NCI-H2107 (cell line): ENCODE measurements at regions not wholly inside any gene's neighbourhood (a gene's known extent, or its start where the extent isn't known, plus 50 kb on each side); places are given as distances from the start of the nearest gene placed in this dataset.
"Not testable (repeated sequence)": the region's sequence is repeated elsewhere in the genome, so short reads cannot be mapped to it uniquely, and the experiment has no call there.

Experiments used
- DNase-seq: peaks from one replicate; lab custom pipeline; 2025; lab: John Stamatoyannopoulos, UW

GRCh38 chr14:106315436-106315835, 789.1 kb downstream of the TMEM121 start:
- DNase-seq, result no peak

- no peak for DNase-seq
Observed at GRCh38 chr14:106317593-106317992, 791.2 kb downstream of the TMEM121 start.

GRCh38 chr14:106318700-106319099, 792.3 kb downstream of the TMEM121 start:
- no peak for DNase-seq

GRCh38 chr14:106323970-106324369, 797.6 kb downstream of the TMEM121 start:
- not testable (repeated sequence) for DNase-seq

- no peak for DNase-seq
Observed at GRCh38 chr14:106327234-106327633, 800.9 kb downstream of the TMEM121 start.

- DNase-seq, result not testable (repeated sequence)
Observed at GRCh38 chr14:106327702-106328353, 801.4 kb downstream of the TMEM121 start.

GRCh38 chr14:106329243-106329642, 802.9 kb downstream of the TMEM121 start:
- not testable (repeated sequence) for DNase-seq

- DNase-seq, result not testable (repeated sequence)
Observed at GRCh38 chr14:106329987-106330774, 803.8 kb downstream of the TMEM121 start.

GRCh38 chr14:106334428-106335109, 808.2 kb downstream of the TMEM121 start:
- DNase-seq, result not testable (repeated sequence)

- not testable (repeated sequence) for DNase-seq
Observed at GRCh38 chr14:106335110-106335429, 808.7 kb downstream of the TMEM121 start.

GRCh38 chr14:106338775-106339174, 812.4 kb downstream of the TMEM121 start:
- not testable (repeated sequence) for DNase-seq

- DNase-seq, result not testable (repeated sequence)
Observed at GRCh38 chr14:106340658-106341057, 814.3 kb downstream of the TMEM121 start.

GRCh38 chr14:106341161-106341560, 814.8 kb downstream of the TMEM121 start:
- not testable (repeated sequence) for DNase-seq

- no peak for DNase-seq
Observed at GRCh38 chr14:106343626-106344025, 817.2 kb downstream of the TMEM121 start.

GRCh38 chr14:106344065-106344614, 817.8 kb downstream of the TMEM121 start:
- DNase-seq, result not testable (repeated sequence)

GRCh38 chr14:106344791-106345479, 818.6 kb downstream of the TMEM121 start:
- DNase-seq, result not testable (repeated sequence)

GRCh38 chr14:106346084-106346483, 819.7 kb downstream of the TMEM121 start:
- DNase-seq, result no peak

- no peak for DNase-seq
Observed at GRCh38 chr14:106346534-106347290, 820.3 kb downstream of the TMEM121 start.

- DNase-seq, result no peak
Observed at GRCh38 chr14:106347291-106347778, 821.0 kb downstream of the TMEM121 start.

GRCh38 chr14:106347890-106348755, 821.7 kb downstream of the TMEM121 start:
- no peak for DNase-seq
